GM12864 (cell line): ENCODE measurements at regions not wholly inside any gene's neighbourhood (a gene's known extent, or its start where the extent isn't known, plus 50 kb on each side); places are given as distances from the start of the nearest gene placed in this dataset.

Experiments used
- DNase-seq: peaks from one replicate; pipeline ENCODE4 v3.0.0-alpha.2; 2011; ENCODE audit warnings: low read depth
- H3K4me3 ChIP-seq: 2 replicates; pipeline ENCODE4 v1.5.1; 2011; ENCODE audit warnings: mild to moderate bottlenecking, low read depth, low read length, control low read depth
- TF ChIP-seq, protein P1 (sequence below): IDR thresholded peaks from 2 replicates; pipeline ENCODE4 v1.5.1; 2011; ENCODE audit warnings: low read depth, mild to moderate bottlenecking, moderate library complexity, low read length, control low read depth, inconsistent platforms; ENCODE audit errors: missing control alignments

DNA sequence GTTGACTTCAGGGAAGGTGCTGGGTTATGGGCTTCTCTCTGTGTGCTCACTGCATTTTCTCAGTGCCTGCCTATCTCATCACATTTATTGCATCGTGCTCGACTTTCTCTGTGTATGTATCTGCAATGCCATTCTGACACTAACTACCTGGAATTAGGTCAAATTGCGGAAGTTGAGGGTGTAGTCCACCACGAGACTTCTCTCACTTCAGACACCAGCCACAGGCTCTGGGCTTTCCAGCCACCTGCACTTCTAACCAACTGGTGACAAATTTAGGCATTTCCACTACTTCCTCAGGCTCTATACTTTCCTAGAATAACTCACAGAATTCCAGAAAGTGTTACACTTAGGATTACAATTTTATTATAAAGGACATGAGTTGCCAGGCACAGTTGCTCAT is 188.6 kb upstream of the ZNF608 start:
- H3K4me3 ChIP-seq = no peak overlapping the region
- peak; percentile 90 for DNase-seq
- TF ChIP-seq, protein P1, sequence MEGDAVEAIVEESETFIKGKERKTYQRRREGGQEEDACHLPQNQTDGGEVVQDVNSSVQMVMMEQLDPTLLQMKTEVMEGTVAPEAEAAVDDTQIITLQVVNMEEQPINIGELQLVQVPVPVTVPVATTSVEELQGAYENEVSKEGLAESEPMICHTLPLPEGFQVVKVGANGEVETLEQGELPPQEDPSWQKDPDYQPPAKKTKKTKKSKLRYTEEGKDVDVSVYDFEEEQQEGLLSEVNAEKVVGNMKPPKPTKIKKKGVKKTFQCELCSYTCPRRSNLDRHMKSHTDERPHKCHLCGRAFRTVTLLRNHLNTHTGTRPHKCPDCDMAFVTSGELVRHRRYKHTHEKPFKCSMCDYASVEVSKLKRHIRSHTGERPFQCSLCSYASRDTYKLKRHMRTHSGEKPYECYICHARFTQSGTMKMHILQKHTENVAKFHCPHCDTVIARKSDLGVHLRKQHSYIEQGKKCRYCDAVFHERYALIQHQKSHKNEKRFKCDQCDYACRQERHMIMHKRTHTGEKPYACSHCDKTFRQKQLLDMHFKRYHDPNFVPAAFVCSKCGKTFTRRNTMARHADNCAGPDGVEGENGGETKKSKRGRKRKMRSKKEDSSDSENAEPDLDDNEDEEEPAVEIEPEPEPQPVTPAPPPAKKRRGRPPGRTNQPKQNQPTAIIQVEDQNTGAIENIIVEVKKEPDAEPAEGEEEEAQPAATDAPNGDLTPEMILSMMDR = no peak

DNA sequence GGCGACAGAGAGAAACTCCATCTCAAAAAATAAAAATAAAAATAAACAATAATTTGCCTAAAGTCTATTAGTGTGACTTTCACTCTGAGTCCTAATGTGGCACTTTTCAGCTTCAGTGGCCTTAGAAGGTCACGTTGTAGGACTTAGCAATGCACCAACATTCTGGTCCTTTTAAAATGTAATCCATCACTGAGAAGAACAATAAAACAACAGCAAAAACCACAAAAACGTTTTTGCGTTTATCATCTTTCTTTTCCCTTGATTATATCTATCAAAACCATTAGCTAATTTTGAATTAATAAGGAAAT is 190.1 kb upstream of the ZNF608 start:
- peak; percentile 67 for DNase-seq
- H3K4me3 ChIP-seq = no peak overlapping the region
- TF ChIP-seq, protein P1 = no peak

DNA sequence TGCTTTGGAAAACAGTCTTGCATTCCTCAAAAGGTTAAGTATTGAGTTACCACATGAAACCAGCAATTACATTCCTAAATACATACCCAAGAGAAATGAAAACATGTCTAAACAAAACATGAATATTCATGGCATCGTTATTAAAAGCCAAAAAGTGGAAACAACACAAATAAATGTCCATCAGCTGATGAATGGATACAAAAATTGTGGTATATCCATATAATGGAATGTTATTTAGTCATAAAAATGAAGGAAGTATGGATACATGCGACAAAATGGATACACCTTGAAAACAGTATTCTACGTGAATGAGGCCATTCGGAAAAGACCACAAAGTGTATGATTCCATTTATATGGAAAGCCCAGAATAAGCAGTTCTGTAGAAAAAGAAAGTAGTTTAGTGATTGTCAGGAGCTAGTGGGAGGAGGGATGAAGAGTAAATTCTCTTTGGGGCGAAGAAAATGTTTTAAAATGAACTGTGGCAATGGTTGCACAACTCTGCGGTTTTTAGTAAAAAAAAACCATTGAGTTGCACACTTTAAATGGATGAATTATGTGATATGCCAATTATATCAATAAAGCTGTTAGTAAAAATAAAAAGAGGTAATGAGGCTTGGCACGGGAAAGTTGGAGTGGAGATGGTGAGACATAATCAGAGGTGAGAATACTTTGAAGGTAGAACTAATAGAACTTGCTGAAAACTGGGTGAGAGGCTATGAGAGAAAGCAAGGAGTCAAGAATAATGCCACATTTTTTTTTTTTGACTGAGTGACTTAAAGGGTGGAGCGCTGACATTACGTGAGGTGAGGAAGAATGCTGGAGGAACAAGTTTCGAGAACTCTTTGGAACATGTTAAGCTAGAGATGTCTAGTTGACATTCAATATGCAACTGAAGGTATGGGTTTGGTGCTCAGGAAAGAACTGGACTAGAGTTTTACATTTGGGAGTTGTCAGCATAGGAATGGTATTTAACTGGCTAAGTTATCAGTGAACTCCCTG is 194.9 kb upstream of the ZNF608 start:
- DNase-seq = no peak
- no peak overlapping the region for H3K4me3 ChIP-seq
- TF ChIP-seq, protein P1 = no peak

DNA sequence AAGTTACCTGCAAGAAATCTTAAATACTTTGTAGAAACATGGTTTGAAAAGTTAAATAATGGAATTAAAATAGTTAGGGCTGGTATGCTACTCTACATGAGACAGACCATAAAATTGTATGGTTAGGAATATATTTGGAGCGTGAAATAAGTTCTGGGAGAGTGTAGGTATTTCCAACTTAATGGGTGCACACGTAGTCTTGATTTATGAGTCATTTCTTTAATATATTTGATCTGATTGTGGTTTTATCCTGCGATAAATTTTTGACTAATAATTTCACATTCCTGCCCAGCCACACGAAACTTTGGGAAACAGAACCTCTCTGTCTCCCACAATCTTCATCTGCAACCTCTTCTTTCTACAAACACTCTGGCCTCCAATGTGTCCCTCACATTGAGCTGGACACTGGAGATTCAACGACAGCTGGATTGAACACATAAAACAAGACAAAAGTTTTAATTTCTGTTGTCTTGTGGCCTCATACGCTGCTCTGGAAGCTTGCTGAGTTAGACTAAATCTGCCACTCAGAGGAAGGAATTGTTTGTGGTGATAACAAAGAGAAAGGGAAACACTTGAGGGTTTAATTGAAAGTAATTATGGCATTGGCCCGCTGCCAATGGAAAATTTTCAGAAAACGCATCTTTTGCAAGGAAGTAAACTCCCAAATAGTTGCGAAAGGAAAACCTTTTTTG is 201.8 kb upstream of the ZNF608 start:
- H3K4me3 ChIP-seq = no peak overlapping the region
- TF ChIP-seq, protein P1 = no peak
- no peak for DNase-seq

DNA sequence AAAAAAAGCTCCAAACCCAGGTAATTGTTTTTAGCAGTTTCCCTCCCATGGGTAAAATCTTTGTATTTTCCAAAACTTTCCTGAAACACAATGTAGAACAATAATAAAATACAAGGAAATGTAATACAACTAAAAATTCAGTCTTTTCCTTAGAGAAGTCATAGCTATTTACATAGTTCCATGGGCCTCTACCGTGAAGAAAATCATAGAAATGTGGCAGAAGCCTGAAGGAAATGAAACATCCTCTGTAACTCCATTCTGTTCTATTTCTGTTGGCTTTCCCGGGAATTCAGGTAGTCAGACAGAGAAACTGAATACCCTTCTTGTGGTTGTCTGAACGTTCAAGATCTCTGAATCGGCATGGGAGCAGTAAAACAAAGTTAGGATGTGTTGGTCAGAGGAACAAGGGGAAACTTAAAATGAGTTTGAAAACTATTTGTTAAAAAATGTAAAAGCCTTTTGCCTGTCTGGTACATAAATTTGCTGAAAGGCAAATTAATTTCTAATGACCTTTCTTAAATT is 202.4 kb upstream of the ZNF608 start:
- H3K4me3 ChIP-seq = no peak overlapping the region
- no peak for DNase-seq
- TF ChIP-seq, protein P1 = no peak

DNA sequence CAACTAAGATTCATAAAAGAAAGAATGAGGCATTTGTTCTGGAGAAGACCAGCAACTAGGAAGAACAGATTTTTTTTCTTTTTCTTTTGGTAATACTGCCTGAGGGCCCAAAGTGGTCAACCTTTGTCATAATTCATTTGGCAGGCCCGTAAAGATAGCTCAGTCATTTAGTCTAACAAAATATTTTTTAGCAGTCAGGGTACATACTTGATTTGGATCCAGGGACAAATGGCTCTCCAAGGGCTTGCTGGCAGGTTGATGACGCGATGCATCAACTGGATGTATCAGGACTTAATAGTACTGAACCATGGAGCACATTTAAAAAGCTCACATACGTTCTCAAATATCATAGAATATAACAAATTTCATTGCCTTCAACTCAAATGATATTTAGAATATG is 203.4 kb upstream of the ZNF608 start:
- no peak overlapping the region for H3K4me3 ChIP-seq
- DNase-seq = no peak
- TF ChIP-seq, protein P1 = no peak

DNA sequence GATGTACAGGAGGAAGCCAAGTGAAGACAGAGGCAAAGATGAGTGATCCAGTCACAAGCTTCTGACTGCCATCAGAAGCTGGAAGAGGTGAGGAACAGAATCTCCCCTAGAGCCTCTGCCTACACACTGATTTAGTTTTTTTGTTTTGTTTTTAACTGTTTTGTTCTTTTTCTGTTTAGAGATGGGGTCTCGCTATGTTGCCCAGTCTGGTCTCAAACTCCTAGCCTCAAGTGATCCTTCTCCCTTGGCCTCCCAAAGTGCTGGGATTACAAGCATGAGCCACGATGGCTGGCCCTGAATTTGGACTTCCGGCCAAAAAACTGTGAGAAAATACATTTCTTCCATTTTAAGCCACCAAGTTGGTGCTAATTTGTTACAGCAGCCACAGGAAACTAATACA is 204.7 kb upstream of the ZNF608 start:
- TF ChIP-seq, protein P1 = no peak
- DNase-seq = no peak
- H3K4me3 ChIP-seq = no peak overlapping the region; the same call in 1 of the 2 replicates
